ENCODE measurements at regions not wholly inside any gene's neighbourhood (a gene's known extent, or its start where the extent isn't known, plus 50 kb on each side); places are given as distances from the start of the nearest gene placed in this dataset.

DNA sequence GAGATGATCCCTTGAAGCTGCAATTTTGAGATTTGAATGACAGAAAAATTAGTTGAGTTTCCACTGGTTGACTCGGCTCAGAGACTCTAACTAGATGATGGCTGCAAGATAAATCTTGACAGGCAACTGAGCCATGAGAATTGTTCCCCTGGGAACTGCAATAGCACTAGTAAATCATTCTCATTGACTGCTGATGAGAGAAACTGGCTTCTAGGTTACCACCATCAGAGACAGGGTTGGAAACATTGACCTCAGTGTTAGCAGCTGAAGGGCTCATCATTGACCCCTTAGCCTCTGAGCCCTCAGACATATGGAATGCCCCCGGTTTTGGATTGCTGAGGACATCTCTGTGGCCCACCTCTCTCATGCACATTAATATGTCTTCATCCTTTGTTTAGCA lies 125.4 kb upstream of the COX10 start:
- intact Hi-C loops (cut with DNase I, micrococcal nuclease), result no loop called here
- DNase-seq (no peak), ATAC-seq (no peak)
- ChIA-PET POLR2A (no interaction called here), CTCF (no interaction called here)
- H3K36me3 Mint-ChIP-seq (ENCODE audit: low read depth), result no peaks in the 10 kb centered on the region
- H3K4me3 Mint-ChIP-seq, result no peak overlapping the region
- no peak overlapping the region for H3K27ac Mint-ChIP-seq
- peaks cover 5% of the 10 kb centered on the region for H3K9me3 Mint-ChIP-seq (ENCODE audit: low read depth)
- no peaks in the 10 kb centered on the region for H3K4me1 Mint-ChIP-seq
- no peaks in the 10 kb centered on the region for H3K27me3 Mint-ChIP-seq

DNA sequence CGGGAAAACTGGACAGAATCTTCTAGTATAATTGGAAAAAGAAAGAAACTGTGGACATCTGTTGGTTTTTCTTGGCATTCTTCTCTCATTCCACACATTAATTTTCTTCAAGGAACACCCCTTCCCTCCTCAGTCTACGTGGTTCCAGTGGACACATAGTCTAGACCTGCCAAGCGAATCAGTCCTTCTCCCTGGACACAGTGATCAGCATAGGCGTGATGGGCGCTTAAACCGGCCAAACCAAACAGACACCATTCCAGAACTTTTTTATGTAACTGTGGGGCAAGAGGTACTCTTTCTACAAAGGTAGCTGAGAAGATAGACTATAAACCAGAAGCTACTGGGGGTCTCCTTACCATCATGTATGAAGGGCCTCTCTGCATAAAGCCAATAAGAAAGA lies 121.8 kb upstream of the COX10 start:
- Mint-ChIP-seq H3K27ac (no peak overlapping the region), H3K9me3 (ENCODE audit: low read depth) (no peaks in the 10 kb centered on the region), H3K4me1 (no peaks in the 10 kb centered on the region), H3K36me3 (ENCODE audit: low read depth) (no peaks in the 10 kb centered on the region), H3K27me3 (no peaks in the 10 kb centered on the region), H3K4me3 (no peak overlapping the region)
- POLR2A ChIA-PET, result no interaction called here
- DNase-seq (no peak), ATAC-seq (no peak)
- CTCF ChIA-PET, result interaction anchor here (1.3 kb wide), 1 partner anchor 14 kb away, joined by 3 read pairs; no protein-coding TSS in a partner anchor
- intact Hi-C loops (cut with DNase I, micrococcal nuclease), result no loop called here

- Mint-ChIP-seq H3K9me3 (ENCODE audit: low read depth) (no peaks in the 10 kb centered on the region), H3K27me3 (no peaks in the 10 kb centered on the region), H3K4me3 (no peak overlapping the region), H3K36me3 (ENCODE audit: low read depth) (no peaks in the 10 kb centered on the region), H3K4me1 (no peaks in the 10 kb centered on the region), H3K27ac (no peak overlapping the region)
- intact Hi-C loops (cut with DNase I, micrococcal nuclease), result no loop called here
- ChIA-PET CTCF (interaction anchor here (0.7 kb wide), 1 partner anchor 42 kb away, joined by 3 read pairs; no protein-coding TSS in a partner anchor), POLR2A (interaction anchor here (0.6 kb wide), 1 partner anchor 182 kb away, joined by 5 read pairs; no protein-coding TSS in a partner anchor)
- no peak for DNase-seq
- no peak for ATAC-seq
Measured at GRCh38 chr17:13952009-13952750, 117.1 kb upstream of the COX10 start.

GRCh38 chr17:13953841-13954240 lies 115.5 kb upstream of the COX10 start:
- no peak overlapping the region for H3K27ac Mint-ChIP-seq
- H3K4me3 Mint-ChIP-seq, result no peak overlapping the region
- intact Hi-C loops (cut with DNase I, micrococcal nuclease), result no loop called here
- H3K36me3 Mint-ChIP-seq (ENCODE audit: low read depth), result no peaks in the 10 kb centered on the region
- H3K9me3 Mint-ChIP-seq (ENCODE audit: low read depth), result no peaks in the 10 kb centered on the region
- ChIA-PET CTCF (no interaction called here), POLR2A (no interaction called here)
- ATAC-seq, result no peak
- no peaks in the 10 kb centered on the region for H3K27me3 Mint-ChIP-seq
- no peaks in the 10 kb centered on the region for H3K4me1 Mint-ChIP-seq
- DNase-seq, result no peak

DNA sequence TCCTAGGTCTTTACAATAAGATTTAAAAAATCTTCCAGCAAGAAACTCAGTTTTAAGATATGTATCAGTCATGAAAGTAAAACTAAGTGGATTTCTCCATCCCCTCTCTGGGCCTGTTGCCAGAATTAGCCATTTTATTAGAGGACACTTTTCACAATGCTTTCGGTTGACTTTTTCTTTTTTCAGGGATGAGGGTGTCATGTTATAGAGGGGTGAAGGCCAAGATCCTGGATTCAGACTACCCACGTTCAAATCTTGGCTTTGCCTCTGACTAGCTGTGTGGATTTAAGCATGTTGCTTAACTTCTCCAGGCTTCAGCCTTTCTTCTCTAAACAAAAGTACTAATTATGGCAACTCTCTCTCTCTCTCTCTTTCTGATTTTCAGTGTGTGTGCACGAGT lies 111.7 kb upstream of the COX10 start:
- ChIA-PET POLR2A (no interaction called here), CTCF (no interaction called here)
- DNase-seq (no peak), ATAC-seq (no peak)
- Mint-ChIP-seq H3K9me3 (ENCODE audit: low read depth) (no peaks in the 10 kb centered on the region), H3K4me1 (peaks cover 3% of the 10 kb centered on the region), H3K27me3 (no peaks in the 10 kb centered on the region), H3K27ac (no peak overlapping the region), H3K36me3 (ENCODE audit: low read depth) (no peaks in the 10 kb centered on the region), H3K4me3 (no peak overlapping the region)
- intact Hi-C loops (cut with DNase I, micrococcal nuclease), result no loop called here

GRCh38 chr17:13958773-13959172 lies 110.5 kb upstream of the COX10 start:
- CTCF ChIA-PET, result no interaction called here
- ATAC-seq (no peak), DNase-seq (no peak)
- Mint-ChIP-seq H3K4me1 (peaks cover 6% of the 10 kb centered on the region), H3K4me3 (no peak overlapping the region), H3K27me3 (no peaks in the 10 kb centered on the region), H3K36me3 (ENCODE audit: low read depth) (no peaks in the 10 kb centered on the region), H3K9me3 (ENCODE audit: low read depth) (no peaks in the 10 kb centered on the region), H3K27ac (no peak overlapping the region)
- intact Hi-C loops (cut with DNase I, micrococcal nuclease), result no loop called here
- POLR2A ChIA-PET, result no interaction called here

DNA sequence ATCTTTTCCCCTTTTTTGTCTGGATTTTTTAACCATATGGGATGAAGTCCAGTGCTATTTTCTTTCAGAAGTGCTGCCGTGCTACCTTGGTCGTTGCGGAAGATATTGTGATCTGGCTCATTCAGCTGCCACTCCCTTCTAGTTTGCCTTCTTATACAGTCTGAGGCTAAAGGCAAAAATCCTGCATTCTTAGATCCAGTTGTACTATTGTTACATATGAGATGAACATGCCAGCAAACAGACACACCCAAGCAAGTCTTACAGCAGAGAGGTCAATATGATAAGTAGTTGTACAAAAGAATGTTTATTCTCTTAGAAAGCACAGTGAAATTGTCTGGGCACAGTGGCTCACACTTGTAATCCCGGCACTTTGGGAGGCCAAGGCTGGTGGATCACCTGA lies 108.0 kb upstream of the COX10 start:
- intact Hi-C loops (cut with DNase I, micrococcal nuclease), result no loop called here
- H3K27me3 Mint-ChIP-seq, result no peaks in the 10 kb centered on the region

DNA sequence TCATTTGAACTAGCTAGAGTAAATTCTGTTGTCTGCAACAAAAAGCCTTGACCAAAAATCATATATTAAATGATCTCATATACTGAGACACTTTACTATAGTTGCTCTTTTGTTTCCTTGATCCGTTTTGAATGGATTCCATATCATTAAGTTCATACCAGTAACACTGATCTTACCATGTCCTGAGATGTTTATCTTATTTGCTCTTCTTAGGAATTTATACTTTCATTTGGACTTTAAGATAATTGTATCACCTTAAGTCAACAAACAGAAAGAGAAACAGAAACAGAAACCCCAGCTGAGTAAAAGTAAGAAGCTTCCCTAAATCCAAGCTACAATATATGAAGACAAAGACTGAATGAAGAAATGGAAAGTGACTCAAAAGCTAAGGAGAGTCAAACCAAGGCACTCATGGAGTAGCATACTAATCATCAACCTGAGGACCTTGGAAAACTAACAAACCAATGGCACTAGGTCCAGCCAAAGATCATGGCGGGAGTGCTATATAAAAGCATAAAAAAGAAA lies 106.5 kb upstream of the COX10 start:
- intact Hi-C loops (cut with DNase I, micrococcal nuclease), result no loop called here

More for the DNA sequence above, 108.0 kb upstream of the COX10 start:
- H3K9me3 Mint-ChIP-seq (ENCODE audit: low read depth), result no peaks in the 10 kb centered on the region
- peaks cover 6% of the 10 kb centered on the region for H3K4me1 Mint-ChIP-seq
- no peak overlapping the region for H3K4me3 Mint-ChIP-seq
- no peaks in the 10 kb centered on the region for H3K36me3 Mint-ChIP-seq (ENCODE audit: low read depth)
- no peak for DNase-seq
- H3K27ac Mint-ChIP-seq, result no peak overlapping the region
- CTCF ChIA-PET, result no interaction called here
- POLR2A ChIA-PET, result no interaction called here
- no peak for ATAC-seq

GRCh38 chr17:13967416-13967815 lies 101.9 kb upstream of the COX10 start:
- ChIA-PET CTCF (interaction anchor here (0.7 kb wide), 1 partner anchor 98 kb away, joined by 3 read pairs; no protein-coding TSS in a partner anchor), POLR2A (no interaction called here)
- peaks cover 5% of the 10 kb centered on the region for H3K4me1 Mint-ChIP-seq
- no peak for DNase-seq
- H3K27ac Mint-ChIP-seq, result no peak overlapping the region
- no peak for ATAC-seq
- H3K4me3 Mint-ChIP-seq, result no peak overlapping the region
- intact Hi-C loops (cut with DNase I, micrococcal nuclease), result no loop called here
- no peaks in the 10 kb centered on the region for H3K27me3 Mint-ChIP-seq
- H3K36me3 Mint-ChIP-seq (ENCODE audit: low read depth), result no peaks in the 10 kb centered on the region
- no peaks in the 10 kb centered on the region for H3K9me3 Mint-ChIP-seq (ENCODE audit: low read depth)

More for the DNA sequence above, 106.5 kb upstream of the COX10 start:
- no peak overlapping the region for H3K27ac Mint-ChIP-seq
- H3K27me3 Mint-ChIP-seq, result no peaks in the 10 kb centered on the region
- no peak for DNase-seq
- no peaks in the 10 kb centered on the region for H3K9me3 Mint-ChIP-seq (ENCODE audit: low read depth)
- ATAC-seq, result peak; percentile 39
- POLR2A ChIA-PET, result no interaction called here
- H3K4me3 Mint-ChIP-seq, result no peak overlapping the region
- peaks cover 6% of the 10 kb centered on the region for H3K4me1 Mint-ChIP-seq
- CTCF ChIA-PET, result no interaction called here
- no peaks in the 10 kb centered on the region for H3K36me3 Mint-ChIP-seq (ENCODE audit: low read depth)

DNA sequence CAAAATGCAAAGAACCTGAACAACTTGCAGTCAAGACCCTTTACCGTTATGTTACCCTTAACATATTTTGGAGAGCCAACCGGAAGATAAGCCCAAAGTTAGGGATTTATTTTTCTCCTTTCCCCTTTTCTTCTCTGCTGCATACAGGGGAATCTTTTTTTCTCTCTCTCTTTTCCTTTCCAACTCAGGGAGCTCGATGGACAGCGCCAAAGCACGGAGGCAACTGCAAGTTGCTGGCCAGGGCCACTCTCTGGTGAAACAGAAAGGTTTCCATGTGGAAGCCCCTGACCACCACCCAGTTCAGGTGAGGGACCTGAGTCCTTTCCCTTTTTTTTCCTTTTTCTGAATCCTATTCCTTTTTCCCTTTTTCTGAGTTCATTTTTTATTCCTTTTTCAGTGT lies 98.8 kb upstream of the COX10 start:
- intact Hi-C loops (cut with DNase I, micrococcal nuclease), result no loop called here
- Mint-ChIP-seq H3K4me3 (no peak overlapping the region), H3K36me3 (ENCODE audit: low read depth) (no peaks in the 10 kb centered on the region), H3K9me3 (ENCODE audit: low read depth) (no peaks in the 10 kb centered on the region), H3K4me1 (no peaks in the 10 kb centered on the region), H3K27me3 (no peaks in the 10 kb centered on the region), H3K27ac (no peak overlapping the region)
- POLR2A ChIA-PET, result no interaction called here
- no peak for ATAC-seq
- CTCF ChIA-PET, result no interaction called here
- no peak for DNase-seq

- Mint-ChIP-seq H3K4me3 (no peak overlapping the region), H3K4me1 (no peaks in the 10 kb centered on the region), H3K27ac (no peak overlapping the region), H3K36me3 (ENCODE audit: low read depth) (peaks cover 9% of the 10 kb centered on the region), H3K27me3 (no peaks in the 10 kb centered on the region), H3K9me3 (ENCODE audit: low read depth) (peaks cover 2% of the 10 kb centered on the region)
- CTCF ChIA-PET, result no interaction called here
- intact Hi-C loops (cut with DNase I, micrococcal nuclease), result no loop called here
- no peak for DNase-seq
- ATAC-seq, result no peak
- POLR2A ChIA-PET, result no interaction called here
Measured at GRCh38 chr17:13973960-13974651, 95.2 kb upstream of the COX10 start.

GRCh38 chr17:13977837-13978236 lies 91.5 kb upstream of the COX10 start:
- Mint-ChIP-seq H3K9me3 (ENCODE audit: low read depth) (peaks cover 2% of the 10 kb centered on the region), H3K4me3 (no peak overlapping the region), H3K27ac (no peak overlapping the region), H3K36me3 (ENCODE audit: low read depth) (peaks cover 20% of the 10 kb centered on the region), H3K27me3 (no peaks in the 10 kb centered on the region), H3K4me1 (no peaks in the 10 kb centered on the region)
- DNase-seq (no peak), ATAC-seq (no peak)
- CTCF ChIA-PET, result no interaction called here
- POLR2A ChIA-PET, result no interaction called here
- intact Hi-C loops (cut with DNase I, micrococcal nuclease), result no loop called here

Data from activated CD4-positive, alpha-beta T cell treated with anti-CD3 and anti-CD28 coated beads for 36 hours (primary cell).